ENCODE measurements at regions not wholly inside any gene's neighbourhood (a gene's known extent, or its start where the extent isn't known, plus 50 kb on each side); places are given as distances from the start of the nearest gene placed in this dataset.
"Not testable (repeated sequence)": the region's sequence is repeated elsewhere in the genome, so short reads cannot be mapped to it uniquely, and the experiment has no call there.

DNA sequence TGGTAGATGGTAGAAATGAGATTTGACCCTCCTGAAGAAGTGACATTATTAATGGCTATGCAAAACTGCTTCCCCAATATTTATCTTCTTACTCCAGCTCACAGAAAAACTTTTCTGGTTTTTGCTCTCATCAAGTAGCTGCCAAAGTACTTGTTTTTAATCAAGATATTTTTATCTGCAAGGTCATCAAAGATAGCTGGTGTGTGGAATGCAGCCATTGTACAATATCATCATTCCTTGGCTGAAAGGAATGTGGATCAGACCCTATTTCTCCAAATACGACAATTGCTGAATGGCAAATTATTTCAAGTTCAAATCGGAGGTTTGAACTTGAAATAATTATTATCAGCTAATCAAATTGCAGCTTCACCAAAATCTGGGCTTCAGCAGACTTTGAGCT is 126.9 kb upstream of the SLC7A14 start:
- DNase-seq (ENCODE audit: low read depth in 2 of 3, low spot score in 2 of 3) = no peak

DNA sequence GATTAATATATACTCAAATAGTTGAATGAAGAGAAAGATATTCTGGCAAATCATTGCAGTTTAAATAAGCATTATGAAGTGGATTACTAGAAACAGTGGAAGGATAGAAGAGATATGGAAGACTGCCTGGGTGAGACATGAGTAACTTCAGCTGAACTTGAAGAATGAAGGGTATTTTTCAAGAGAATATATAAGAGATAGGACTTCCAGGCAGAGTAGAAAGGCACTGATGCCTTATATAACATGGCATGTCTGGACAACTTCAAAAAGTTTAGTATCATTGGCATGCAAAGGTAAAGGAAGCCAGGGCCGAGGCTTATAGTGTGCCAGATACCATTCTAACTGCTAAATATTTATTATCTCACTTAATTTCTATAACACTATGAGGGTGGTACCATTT is 126.5 kb upstream of the SLC7A14 start:
- DNase-seq (ENCODE audit: low read depth in 2 of 3, low spot score in 2 of 3) = no peak

DNA sequence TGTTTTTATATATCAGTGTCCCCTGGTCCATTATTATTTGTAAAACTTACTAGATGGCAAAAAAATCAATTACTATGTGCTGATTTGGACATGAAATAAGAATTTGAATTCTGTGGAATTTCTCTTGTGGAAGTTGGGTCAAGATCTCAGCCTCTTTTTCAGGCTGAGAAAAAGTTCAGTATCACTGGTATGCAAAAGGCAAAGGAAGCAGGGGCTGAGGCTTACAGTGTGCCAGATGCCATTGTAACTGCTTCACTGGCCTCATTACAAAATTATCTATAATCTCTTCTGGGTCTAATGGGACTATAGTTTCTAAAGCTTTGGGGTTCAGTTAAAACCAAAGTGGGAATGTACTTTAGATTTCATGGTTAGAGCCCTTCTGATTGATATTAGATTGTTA is 125.9 kb upstream of the SLC7A14 start:
- DNase-seq (ENCODE audit: low read depth in 2 of 3, low spot score in 2 of 3) = no peak

DNA sequence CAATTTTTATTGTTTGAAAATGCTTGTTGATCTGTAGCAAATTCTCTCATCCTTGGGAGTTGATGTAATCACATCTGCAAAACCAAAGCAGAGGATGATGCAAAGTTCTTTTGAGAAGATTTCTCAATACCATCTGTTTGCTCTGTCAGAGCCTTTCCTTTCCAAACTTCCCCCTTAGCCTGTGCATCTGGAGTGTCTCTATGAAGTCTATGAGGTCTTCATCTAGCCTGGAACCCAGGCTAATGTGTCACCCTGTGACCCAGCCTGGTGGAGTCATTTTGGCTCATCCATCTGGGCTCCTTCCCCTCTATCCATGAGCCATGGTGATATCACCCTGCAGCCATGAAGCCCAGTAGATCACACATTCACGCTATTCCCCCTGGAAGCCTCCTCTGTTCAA is 123.2 kb upstream of the SLC7A14 start:
- DNase-seq (ENCODE audit: low read depth in 2 of 3, low spot score in 2 of 3) = no peak

DNA sequence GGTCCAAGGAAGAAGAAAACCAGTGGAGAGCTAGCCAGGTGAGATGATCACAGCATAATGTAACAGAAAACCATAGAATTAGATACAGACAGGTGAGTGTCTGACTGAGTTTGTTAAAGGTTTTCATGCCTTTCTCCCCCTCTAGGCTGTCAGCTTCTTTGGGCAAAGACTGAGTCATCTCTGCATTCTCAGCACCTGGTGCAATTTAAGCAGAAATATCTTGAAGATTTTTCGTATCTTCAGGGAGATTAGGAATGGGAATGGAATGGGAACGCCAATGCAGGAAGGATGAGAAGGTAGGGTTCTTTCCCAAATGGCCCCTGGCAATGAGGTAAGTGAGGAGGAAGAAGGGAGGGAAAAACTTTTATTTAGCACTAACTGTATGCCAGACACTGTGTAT is 122.0 kb upstream of the SLC7A14 start:
- no peak for DNase-seq (ENCODE audit: low read depth in 2 of 3, low spot score in 2 of 3)

DNA sequence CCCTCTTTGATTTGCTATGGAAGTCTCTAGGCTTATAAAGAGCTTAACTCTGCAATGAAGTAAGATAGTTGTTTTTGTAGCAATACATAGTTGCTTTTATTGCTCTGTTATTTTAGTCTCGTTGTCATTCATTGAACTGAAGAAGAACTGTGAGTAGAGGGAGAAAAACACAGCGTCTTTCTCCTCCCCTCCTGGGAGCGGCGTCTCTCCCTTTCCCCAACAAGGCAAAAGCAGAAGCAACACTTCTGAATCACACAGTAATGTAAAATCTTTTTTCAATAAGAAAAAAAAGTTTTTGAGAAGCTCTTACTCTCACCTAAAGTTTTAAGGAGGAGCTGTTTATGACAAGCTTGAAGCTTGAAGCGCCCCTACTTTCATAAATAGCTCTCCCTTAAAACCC is 119.3 kb upstream of the SLC7A14 start:
- no peak for DNase-seq (ENCODE audit: low read depth in 2 of 3, low spot score in 2 of 3)

DNA sequence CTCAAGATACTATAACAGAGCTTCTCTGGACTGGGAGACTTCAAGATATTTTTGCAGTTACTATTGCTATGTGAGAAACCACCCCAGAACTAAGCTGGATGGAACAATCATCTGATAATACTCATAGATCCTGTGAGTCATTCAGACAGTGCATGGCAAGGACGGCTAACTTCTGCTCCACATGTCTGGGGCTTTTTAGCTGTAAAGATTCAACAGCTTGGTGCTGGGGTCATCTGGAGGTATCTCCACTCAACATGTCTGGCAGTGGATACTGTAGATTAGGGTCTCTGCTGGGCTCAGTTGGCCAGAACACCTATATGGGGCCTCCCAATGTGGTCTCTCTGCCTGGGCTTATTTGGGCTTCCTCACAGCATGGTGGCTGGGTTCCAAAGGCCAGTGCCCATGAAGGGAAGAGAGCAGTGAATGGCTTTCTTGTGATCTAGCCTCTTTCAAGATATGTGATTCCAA is 117.3 kb upstream of the SLC7A14 start:
- no peak for DNase-seq (ENCODE audit: low read depth in 2 of 3, low spot score in 2 of 3)

DNA sequence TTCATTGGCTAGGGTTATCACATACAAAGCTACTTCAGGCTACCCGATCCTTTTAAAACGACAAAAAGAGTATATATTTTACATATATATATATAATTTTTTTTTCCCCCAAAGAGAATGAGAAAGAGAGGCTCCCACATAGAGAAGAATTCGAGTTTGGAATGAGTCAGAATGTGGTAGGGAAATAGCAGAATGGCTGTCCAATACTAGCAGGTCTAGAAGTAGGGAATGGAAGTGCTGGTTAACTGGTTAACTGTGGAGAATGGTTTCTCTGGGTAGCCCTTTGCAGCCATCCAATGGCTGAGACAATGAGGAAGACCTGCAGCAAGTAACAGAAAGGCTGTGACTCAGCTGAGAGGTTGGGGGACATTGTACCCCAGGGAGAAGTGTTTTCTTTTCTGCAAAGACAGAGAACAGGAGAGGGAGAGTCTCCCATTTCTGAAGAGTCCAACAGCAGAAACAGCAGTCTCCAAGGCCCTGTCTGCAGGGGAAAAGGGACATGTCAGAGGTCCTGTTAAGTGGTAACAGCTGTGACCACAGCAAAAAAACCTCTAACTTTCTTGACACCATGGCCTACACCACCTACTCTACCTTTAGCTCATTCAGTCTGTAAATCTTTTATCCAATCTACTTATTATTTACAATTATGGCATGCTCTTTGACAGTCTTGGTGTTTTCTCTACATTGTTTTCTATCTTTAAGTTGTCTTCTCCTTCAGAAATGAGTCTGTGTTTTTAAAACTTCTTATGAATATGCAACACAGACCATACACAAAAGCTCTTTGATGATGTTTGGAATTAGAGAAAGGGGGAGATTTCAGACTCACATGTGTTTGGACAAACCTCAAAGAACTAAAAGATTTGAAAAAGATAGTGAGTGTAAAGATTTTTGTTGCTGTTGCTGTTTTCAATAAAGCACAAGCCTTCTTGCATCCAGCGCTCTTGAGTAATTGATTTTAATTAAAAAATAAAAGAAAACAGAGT is 116.1 kb upstream of the SLC7A14 start:
- DNase-seq (ENCODE audit: low read depth in 2 of 3, low spot score in 2 of 3) = no peak

DNA sequence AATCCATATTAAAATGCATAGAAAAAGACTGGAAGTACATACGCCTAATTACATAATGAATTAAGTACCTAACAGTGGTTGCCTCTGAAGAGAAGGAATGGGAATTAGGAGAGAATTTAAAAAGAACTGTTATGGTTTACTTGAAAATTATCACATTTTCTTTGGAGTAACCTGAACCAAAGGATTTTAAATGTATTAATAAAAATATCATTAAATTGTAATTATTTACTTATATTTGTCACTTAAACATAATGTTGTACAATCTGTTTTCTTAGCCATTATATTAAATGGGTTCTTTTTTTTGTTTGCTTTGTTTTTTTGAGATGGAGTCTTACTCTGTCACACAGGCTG is 114.2 kb upstream of the SLC7A14 start:
- no peak for DNase-seq (ENCODE audit: low read depth in 2 of 3, low spot score in 2 of 3)

DNA sequence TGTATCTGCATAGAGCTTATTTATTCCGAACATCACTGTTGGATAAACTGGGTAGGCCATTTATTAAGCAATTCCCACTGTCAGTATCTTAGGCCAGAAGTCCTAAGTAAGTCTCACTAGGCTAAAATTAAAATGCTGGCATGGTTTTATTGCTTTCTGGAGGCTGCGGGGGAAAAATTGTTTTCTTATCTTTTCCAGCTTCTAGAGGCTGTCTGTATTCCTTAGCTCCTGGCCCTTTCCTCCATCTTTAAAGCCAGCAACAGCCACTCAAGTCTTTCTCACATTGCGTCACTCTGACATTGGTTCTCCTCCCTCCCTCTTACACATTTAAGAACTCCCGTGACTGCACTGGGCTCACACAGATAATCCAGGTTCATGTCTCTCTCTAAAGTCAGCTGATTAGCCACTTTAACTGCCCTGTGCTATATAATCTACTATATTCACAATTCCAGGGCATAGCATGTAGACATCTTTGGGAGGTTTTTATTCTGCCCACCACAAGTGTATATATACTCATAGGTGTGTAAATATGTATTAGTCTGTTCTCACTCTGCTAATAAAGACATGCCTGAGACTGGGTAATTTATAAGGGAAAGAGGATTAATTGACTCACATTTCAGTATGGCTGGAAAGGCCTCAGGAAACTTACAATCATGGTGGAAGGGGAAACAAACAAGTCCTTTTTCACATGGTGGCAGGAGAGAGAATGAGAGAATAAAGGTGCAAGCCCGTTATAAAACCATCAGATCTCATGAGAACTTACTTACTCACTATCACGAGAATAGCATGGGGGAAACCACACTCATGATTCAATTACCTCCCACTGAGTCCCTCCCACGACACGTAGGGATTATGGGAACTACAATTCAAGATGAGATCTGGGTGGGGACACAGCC is 113.5 kb upstream of the SLC7A14 start:
- DNase-seq (ENCODE audit: low read depth in 2 of 3, low spot score in 2 of 3) = no peak

DNA sequence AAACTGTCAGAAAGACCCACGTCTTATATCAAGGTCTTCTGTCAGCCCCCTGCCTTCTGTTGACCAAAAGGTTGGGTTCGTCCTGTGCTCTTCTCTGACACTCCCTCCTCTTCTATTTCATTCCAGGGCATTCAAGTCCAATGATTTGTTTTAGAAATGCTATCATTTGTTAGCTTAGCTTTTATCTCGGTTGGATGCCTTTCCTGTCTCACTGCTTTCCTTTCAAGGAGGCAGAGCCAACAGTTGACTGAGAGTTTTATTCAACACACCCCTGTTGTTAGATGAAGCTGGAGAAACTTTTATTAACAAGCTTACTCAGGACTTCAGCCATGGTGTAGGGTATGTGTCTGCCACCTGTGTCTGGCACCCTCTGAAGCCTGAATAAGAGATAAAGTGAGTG is 112.0 kb upstream of the SLC7A14 start:
- no peak for DNase-seq (ENCODE audit: low read depth in 2 of 3, low spot score in 2 of 3)

DNA sequence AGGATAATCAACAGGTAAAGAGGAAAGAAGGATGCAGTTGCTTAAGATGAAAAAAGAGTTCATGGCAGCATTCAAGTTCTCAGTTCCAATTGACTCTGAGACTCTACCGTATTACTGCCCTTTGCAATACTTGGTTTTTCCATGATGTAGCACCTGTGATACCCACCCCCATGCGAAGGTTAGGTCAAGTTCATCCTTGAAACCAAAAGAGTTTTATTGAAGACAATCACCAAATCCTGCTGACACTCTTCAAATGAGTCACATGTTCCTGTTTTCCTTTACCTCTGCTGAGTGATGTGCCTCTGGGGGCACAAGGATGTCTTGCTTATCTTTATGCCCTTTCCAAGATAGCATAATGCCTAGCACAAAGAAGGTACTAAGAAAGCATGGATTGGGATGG is 111.3 kb upstream of the SLC7A14 start:
- no peak for DNase-seq (ENCODE audit: low read depth in 2 of 3, low spot score in 2 of 3)

DNA sequence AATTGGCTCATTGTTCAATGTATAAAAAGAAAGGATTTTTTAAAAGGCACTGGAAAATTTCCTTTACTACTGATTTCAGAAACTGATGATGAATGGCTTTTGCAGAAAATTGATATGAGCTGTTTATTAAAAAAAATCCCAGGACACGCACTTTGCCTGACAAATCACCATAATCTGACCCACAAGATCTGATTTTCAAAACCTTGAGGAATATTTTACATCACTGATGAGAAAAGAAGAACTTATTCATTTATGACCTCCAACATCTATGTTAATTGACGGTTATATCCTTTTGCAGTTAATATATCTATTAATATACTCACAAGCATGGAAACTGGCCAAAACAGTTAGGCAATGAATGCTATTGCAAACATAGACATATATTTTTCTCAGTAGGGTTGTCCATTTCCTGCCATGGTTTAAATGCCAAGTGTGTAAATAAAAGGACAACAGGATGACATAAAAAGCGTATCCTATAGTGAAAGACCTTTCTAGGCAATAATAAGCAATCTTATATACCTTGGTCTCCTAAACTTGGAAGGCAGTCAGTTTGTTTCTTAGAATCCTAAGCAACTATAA is 109.7 kb upstream of the SLC7A14 start:
- DNase-seq (ENCODE audit: low read depth in 2 of 3, low spot score in 2 of 3) = no peak

DNA sequence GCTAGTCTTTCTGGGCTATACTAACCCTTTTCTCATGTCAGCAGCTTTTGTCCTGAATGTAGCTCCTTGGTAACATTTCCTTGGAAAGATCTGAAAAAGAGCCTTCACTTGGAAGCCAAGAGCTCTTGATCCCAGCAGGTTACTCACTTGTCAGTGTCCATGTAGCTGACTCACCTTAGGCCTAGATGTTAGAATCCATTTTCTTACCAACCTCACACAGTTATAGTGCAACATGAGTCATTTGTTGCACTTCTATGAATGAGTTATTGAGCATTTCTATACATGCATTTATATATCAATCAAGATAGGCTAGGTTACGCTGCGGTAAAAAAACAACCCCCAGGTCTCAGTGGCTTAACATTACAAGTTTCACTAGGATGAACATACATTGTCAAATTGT is 106.8 kb upstream of the SLC7A14 start:
- DNase-seq (ENCODE audit: low read depth in 2 of 3, low spot score in 2 of 3) = no peak

DNA sequence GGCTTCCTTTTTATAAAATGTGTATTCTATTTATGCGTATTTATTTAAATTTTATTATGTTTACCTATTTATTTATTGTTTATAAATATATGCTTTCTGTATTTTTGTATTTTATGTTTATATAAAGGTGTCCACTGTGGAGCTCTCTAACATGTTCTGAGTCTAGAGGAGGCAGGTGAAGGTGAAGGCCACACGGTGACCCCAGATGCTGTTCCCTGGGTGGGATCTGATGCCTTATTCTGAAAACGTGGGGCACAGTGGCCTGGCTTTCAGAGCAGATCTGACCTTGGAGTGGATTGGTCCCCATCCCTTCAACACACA is 104.7 kb upstream of the SLC7A14 start:
- no peak for DNase-seq (ENCODE audit: low read depth in 2 of 3, low spot score in 2 of 3)

DNA sequence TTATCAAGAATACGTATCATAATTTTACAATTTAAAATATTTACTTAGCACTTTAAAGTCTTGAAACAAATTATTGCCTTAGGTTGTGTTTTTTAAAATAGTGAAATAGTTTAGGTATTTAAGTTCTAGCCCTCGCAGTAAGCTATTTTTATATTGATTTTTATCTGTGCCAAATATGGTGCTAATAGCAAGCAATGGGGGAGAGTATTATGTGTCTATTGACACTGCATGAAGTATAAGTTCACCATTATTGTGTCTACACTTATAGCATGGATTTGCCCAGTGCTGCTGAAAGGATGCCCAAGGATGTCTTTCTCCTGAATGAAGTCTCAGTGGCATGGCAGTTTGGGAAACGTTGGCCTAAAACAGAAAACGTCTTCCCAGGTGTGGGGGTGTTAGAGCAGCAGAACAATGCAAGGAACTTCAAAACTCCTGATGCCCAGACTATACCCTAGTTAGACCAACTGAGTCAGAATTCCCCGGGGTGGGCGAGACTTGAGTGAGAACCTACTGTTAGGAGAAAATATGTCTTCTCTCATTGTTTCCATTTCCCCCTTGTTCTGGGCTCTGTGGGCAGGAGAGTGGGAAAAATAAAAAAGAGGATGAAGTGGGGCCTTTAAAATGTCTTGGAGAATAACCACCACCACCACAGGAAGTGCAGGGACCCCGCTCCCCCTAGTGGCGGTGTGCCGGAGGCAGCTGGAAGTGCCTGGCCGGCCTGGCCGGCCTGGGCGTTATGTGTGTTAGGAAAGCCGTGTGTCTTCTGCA is 104.2 kb upstream of the SLC7A14 start:
- DNase-seq (ENCODE audit: low read depth in 2 of 3, low spot score in 2 of 3) = peak in 2 of 3 donors; percentile 18 to 26

DNA sequence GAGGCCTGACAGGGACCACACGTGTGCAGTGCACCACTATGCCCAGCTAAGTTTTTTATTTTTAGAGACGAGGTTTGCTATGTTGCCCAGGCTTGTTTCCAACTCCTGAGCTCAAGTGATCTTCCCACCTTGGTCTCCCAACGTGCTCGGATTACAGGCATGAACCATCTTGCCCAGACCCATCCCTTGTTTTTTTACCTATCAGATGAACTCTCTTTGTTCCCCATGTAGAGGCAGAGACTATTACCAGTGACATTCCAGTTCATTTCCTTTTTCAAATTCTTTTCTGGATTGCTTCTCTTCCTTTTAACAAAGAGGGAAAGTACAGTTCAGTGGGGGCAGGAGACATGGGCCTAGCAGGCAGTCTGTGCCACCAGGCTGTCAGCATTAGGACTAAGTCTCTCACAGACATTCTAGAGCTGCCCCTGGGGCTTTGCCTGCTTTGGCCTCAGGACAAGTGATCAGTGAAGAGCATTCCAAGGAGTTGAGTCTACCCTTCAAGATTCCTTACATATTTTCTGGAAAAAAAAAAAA is 103.5 kb upstream of the SLC7A14 start:
- no peak for DNase-seq (ENCODE audit: low read depth in 2 of 3, low spot score in 2 of 3)

DNA sequence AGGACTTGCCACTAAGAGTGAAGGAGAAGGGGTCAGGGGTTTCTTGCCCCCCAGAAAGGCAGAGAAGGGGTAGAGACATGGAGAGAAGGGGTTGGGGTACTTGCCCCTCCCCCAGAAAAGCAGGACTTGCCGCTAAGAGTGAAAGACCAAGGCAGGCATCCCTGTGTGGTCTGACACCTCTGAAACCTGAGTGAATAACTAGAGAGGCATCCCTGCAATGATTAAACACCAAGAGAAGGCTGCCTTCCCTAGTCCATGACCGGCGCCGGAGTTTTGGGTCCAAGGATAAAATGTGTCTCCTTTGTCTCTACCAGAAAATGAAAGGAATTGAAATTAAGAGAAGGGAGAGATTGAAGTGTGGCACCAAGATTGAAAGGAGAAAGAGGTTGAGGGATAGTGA is 102.3 kb upstream of the SLC7A14 start:
- DNase-seq (ENCODE audit: low read depth in 2 of 3, low spot score in 2 of 3) = not testable (repeated sequence)

DNA sequence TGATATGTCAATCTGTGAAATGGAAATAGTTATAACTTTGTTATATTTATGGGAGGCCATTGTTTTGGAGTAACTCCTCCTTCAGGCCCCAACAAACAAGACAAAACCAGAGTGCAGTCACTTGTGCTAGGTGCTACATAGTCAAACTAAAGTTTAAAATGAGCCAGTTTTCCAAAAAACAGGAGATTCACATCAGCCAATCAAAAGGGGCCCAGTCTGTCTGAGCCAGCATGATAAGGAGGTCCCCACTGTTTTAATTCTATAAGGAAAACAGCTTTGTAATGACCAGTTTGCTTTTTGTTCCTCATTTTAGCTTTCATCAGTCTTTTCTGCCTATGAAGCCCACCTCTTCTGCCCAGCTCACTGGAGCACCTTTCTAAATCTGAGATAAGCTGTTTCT is 94.7 kb upstream of the SLC7A14 start:
- DNase-seq (ENCODE audit: low read depth in 2 of 3, low spot score in 2 of 3) = no peak

DNA sequence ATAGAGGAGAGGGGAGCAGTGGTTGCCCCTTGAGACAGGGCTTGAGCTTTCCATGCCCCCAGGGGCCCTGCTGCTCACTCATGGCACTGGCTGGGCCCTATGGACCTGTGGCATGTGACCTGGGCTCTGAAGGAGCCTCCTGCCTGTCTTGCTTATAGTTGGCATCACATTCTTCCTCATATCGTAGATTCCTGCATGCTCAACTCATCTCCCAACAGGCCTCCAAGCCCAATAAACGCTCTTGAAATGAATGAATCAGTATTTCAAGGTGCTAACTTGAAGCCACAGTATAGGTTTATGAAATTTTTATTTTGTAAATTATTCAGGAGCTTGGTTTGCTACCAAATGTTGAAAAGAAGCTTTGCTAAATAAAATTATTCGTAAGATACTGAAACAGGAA is 93.3 kb upstream of the SLC7A14 start:
- DNase-seq (ENCODE audit: low read depth in 2 of 3, low spot score in 2 of 3) = no peak
